Neuron (in vitro differentiated cells): ENCODE measurements at regions not wholly inside any gene's neighbourhood (a gene's known extent, or its start where the extent isn't known, plus 50 kb on each side); places are given as distances from the start of the nearest gene placed in this dataset.

ENCODE experiments used
- H2AFZ ChIP-seq: one replicate; pipeline ENCODE4 v1.6.1; 2013; ENCODE audit warnings: low read depth, mild to moderate bottlenecking, inconsistent platforms, low read length, moderate library complexity
- H3K27me3 ChIP-seq: one replicate; pipeline ENCODE4 v1.6.1; 2013; ENCODE audit warnings: low read length; ENCODE audit not compliant: insufficient read depth
- H3K36me3 ChIP-seq: one replicate; pipeline ENCODE4 v1.6.1; 2013; ENCODE audit warnings: low read length; ENCODE audit not compliant: insufficient read depth
- H3K4me1 ChIP-seq: one replicate; pipeline ENCODE4 v1.6.1; 2013; ENCODE audit warnings: low read length; ENCODE audit not compliant: insufficient read depth
- H3K4me3 ChIP-seq: 2 replicates; pipeline ENCODE4 v1.5.1; 2013; ENCODE audit warnings: mild to moderate bottlenecking, low read length, moderate library complexity
- H3K9me3 ChIP-seq: one replicate; pipeline ENCODE4 v1.6.1; 2013; ENCODE audit warnings: low read length

DNA sequence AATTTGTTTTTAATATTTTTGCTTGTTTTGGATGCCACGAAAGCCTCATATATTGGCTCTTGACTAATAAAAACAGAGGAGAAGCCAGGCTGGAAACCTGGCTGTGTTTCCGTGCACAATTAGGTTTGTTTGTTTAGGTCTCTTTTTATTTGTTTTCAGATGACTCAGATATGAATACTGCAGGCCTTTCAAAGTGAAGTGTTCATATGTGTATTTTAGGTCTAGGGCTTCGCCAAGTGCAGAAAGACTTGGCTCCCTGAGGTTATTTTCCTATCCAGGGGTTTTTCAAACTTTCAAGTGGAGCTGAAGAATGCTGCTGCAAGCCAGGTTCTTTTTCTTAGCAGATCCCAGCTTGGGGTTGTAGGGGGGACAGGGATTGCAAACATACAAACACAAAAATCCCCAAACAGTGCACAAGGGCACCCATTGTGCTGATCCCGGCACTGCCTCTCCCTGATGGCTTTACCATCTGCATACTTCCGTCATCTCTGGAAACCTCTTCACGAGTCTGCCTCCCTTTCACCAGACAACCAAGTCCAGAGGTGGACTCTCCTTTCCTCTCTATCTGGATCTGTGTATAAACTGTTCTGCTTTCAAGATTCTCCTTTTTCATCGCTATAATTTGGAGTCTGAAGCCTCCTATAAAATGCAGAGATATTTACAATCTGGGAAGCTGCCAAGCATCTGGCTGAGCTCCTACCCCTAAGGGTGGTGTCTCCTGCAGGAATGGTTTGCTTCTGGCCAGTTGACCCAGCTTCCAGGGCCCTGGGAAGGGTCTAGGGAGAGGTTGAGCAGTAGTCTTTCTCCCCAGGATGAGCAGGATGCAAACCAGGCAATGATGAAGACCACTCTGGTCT is 108.6 kb downstream of the SMIM20 start:
- no peaks in the 10 kb centered on the region for H3K36me3 ChIP-seq
- no peak overlapping the region for H3K4me3 ChIP-seq
- no peak overlapping the region for H2AFZ ChIP-seq

DNA sequence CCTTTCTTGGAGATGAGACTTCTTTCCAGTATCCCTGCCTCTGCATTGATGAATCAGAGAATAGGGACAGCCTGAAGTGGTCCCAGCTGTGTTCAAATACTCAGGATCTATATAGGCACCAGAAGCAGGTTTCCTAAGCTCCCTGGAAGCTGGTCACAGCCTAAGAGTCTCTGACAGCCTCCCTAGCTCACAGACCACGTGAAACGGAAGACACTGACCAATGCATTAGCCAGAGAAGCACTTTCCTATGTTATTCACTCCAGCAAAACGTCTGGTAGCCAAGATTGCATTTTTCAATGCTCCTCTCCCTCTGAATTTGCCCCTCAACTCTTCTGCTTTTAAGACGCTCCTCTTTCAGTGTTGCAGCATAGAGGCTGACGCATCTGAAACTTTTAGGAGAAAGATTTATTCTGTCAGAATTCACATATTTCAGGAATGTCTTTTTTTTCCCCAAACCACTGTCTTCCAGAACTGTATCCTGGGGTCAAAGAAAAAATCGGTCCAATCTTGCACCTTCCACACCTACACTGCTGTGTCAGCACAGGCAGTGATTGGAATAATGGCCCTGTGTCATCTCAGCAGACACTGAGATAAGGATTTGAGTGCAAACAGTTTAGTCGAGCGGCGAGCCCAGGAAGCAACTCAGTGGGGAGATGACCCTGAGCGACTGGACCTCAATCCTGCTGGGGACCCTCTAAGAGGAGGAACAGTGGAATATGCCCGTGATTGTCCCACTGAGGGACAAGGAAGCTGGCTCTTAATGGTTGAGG is 109.4 kb downstream of the SMIM20 start:
- no peak overlapping the region for H3K4me3 ChIP-seq

More for the DNA sequence above, 108.6 kb downstream of the SMIM20 start:
- Histone ChIP-seq H3K27me3 (no peaks in the 10 kb centered on the region), H3K9me3 (no peaks in the 10 kb centered on the region), H3K4me1 (no peaks in the 10 kb centered on the region)

GRCh38 chr4:26024079-26024478 is 110.1 kb downstream of the SMIM20 start:
- Histone ChIP-seq H3K9me3 (no peaks in the 10 kb centered on the region), H3K4me1 (no peaks in the 10 kb centered on the region), H3K27me3 (no peaks in the 10 kb centered on the region), H3K4me3 (no peak overlapping the region), H2AFZ (no peak overlapping the region), H3K36me3 (no peaks in the 10 kb centered on the region)

More for the DNA sequence above, 109.4 kb downstream of the SMIM20 start:
- Histone ChIP-seq H3K4me1 (no peaks in the 10 kb centered on the region), H3K36me3 (no peaks in the 10 kb centered on the region), H3K27me3 (no peaks in the 10 kb centered on the region), H3K9me3 (no peaks in the 10 kb centered on the region), H2AFZ (no peak overlapping the region)

DNA sequence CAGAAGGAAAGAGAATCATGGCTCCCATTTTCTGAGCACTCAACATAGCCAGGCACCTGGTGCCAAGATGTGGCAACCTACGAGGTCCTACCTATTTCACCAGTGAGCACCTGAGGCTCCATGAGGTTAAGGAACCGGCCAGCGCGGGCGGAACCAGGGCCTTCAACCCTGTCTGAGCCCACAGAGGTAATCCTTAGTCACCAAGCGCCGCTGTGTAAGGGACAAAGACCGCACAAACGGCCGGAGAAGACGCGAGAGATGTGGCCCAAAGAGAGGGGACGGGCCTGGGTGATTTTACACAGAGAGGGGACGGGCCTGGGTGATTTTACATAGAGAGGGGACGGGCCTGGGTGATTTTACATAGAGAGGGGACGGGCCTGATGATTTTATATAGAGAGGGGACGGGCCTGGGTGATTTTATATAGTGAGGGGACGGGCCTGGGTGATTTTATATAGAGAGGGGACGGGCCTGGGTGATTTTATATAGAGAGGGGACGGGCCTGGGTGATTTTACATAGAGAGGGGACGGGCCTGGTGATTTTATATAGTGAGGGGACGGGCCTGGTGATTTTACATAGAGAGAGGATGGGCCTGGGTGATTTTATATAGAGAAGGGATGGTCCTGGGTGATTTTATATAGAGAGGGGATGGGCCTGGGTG is 114.2 kb downstream of the SMIM20 start:
- H3K27me3 ChIP-seq: no peaks in the 10 kb centered on the region
- no peaks in the 10 kb centered on the region for H3K36me3 ChIP-seq
- H3K4me1 ChIP-seq: peaks cover 8% of the 10 kb centered on the region
- H3K9me3 ChIP-seq: no peaks in the 10 kb centered on the region
- H2AFZ ChIP-seq: no peak overlapping the region
- no peak overlapping the region for H3K4me3 ChIP-seq

DNA sequence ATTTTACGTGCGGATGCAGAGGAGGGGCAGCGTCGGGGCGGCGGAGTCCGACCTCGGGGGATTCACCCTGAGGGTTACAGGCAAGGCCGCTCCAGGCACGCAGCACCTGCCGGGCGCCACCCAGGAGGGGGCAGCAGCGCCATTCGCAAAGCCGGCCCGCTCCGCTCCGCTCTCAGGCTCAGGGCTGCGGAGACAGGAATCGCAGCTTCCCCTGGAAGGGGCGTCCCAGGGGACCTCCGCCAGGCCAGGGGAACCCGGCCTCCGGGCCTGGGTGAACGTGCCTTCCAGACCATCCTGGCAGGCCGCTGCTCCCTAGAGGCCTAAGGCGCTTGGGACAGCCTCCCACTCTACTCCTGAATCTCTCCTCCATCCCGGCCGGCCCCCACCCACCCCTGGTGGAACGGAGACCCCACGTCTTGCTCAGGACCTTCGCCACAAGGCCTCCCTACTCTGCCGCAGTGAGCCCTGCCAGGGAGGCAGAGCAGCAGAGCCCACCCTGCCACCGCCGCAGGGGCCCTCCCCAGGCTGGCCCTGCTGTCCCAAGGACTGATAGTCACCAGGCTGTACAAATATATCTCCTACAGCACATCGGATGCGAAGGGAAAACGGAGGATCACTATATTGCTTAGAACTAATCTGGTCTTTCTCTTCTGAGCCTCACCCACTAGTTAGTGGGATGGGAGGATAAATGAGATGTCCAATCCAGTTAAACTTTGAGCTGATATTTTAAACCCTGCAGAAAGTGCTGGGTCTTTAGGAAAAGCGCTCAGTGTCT is 115.0 kb downstream of the SMIM20 start:
- peaks cover 8% of the 10 kb centered on the region for H3K4me1 ChIP-seq
- H3K9me3 ChIP-seq: no peaks in the 10 kb centered on the region
- no peaks in the 10 kb centered on the region for H3K27me3 ChIP-seq
- no peaks in the 10 kb centered on the region for H3K36me3 ChIP-seq
- H3K4me3 ChIP-seq: no peak overlapping the region
- no peak overlapping the region for H2AFZ ChIP-seq

GRCh38 chr4:26029568-26030131 is 115.6 kb downstream of the SMIM20 start:
- H3K9me3 ChIP-seq: no peaks in the 10 kb centered on the region
- H2AFZ ChIP-seq: no peak overlapping the region
- no peak overlapping the region for H3K4me3 ChIP-seq
- H3K27me3 ChIP-seq: no peaks in the 10 kb centered on the region
- peaks cover 8% of the 10 kb centered on the region for H3K4me1 ChIP-seq
- no peaks in the 10 kb centered on the region for H3K36me3 ChIP-seq

DNA sequence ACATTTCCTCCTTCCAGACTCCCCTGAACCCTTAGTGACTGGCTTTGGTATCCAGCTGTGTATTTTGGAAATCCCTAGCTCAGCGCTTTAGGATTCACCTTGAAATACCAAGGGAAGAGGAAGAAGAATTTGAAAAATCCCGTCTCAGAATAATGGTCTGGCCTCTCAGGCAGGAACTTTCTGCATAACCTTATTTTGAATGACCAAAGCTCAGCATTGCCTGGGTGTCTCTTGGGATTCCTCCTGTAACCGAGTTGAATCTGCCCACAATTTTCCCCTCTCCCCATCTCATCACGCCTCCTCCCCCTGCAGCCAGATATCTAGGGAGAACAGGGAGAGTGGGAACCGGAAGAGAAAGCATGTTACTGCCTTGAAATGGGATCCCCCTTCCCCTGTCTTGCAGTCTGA is 116.2 kb downstream of the SMIM20 start:
- Histone ChIP-seq H3K4me1 (peaks cover 8% of the 10 kb centered on the region), H3K27me3 (peaks cover 2% of the 10 kb centered on the region), H3K36me3 (no peaks in the 10 kb centered on the region), H3K9me3 (no peaks in the 10 kb centered on the region), H2AFZ (no peak overlapping the region), H3K4me3 (no peak overlapping the region)

DNA sequence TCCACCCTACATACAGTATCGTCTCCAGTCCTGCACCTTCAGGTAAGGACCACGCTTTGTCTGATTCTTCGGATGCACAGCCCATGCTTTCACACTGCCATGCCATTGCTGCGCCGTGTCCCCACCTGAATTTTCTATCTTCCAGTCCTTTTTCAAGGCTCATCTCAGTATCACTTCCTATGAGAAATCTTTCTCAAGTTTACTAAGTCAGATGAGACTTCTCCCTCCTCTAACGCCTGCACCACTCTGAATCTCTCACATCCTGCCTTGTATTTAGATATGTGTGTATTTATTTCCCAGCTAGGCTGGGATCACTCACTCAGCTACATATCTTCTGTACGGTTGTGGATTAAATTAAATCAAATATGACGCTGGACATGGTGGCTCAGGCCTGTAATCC is 116.8 kb downstream of the SMIM20 start:
- H2AFZ ChIP-seq: no peak overlapping the region
- H3K36me3 ChIP-seq: no peaks in the 10 kb centered on the region
- H3K9me3 ChIP-seq: no peaks in the 10 kb centered on the region
- peaks cover 8% of the 10 kb centered on the region for H3K4me1 ChIP-seq
- H3K27me3 ChIP-seq: peaks cover 2% of the 10 kb centered on the region
- no peak overlapping the region for H3K4me3 ChIP-seq

DNA sequence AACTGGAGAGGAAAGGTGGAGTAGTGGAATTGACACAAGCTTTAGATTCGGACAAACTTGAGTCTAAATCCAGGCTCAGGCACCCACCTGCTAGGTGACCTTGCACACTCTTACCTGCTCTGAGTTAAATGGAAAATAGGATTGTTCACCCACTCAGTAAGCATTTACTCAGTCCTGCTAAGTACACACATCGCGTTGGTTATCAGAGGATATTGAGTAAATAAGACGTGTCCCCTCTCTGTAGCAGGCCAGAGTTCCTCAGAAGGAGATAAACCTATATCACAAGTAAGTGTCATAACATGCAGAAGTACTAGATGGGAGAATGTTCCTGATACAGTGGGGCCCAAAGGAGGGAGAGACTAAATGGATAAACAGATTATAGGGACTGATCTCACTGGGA is 117.7 kb downstream of the SMIM20 start:
- H3K27me3 ChIP-seq: peaks cover 2% of the 10 kb centered on the region

GRCh38 chr4:26032142-26032541 is 118.1 kb downstream of the SMIM20 start:
- Histone ChIP-seq H2AFZ (no peak overlapping the region), H3K4me1 (peaks cover 8% of the 10 kb centered on the region), H3K9me3 (no peaks in the 10 kb centered on the region), H3K36me3 (no peaks in the 10 kb centered on the region), H3K4me3 (no peak overlapping the region), H3K27me3 (peaks cover 2% of the 10 kb centered on the region)

More for the DNA sequence above, 117.7 kb downstream of the SMIM20 start:
- no peak overlapping the region for H3K4me3 ChIP-seq
- peaks cover 8% of the 10 kb centered on the region for H3K4me1 ChIP-seq
- no peaks in the 10 kb centered on the region for H3K9me3 ChIP-seq
- H3K36me3 ChIP-seq: no peaks in the 10 kb centered on the region
- no peak overlapping the region for H2AFZ ChIP-seq

DNA sequence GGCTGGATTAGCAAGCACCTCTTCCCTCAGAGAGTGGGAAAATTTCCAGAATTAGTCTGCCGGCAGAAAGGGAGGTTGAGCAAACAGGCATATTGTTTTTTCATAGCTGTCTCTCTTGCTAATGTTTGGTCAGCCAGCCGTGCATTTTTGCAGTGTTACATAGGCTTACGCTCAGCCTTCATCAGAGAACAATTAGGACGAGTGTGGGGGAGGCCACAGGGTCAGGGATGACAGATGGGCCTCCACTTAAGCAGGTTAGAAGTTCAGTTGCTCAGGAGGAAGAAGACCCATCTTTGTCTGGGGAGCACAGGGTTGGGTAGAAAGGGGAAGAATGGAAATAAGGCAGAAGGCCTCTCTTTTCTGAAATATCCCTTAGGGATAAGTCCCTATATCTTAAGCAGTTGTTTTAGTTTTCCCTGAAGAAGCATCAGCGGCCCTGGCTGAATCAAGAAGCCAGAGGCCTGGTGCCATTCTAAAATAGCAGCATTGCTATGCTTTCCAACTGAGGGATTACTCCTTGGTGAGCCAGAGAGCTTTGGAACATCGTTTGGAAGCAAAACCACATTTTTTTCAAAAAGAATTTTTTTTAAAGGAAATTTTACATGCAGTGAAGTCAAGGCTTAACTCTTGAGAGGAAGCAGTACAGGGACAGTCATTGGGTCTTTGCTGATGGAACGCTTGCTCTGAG is 118.8 kb downstream of the SMIM20 start:
- H3K36me3 ChIP-seq: no peaks in the 10 kb centered on the region
- no peaks in the 10 kb centered on the region for H3K9me3 ChIP-seq
- H3K4me1 ChIP-seq: peaks cover 8% of the 10 kb centered on the region
- no peak overlapping the region for H2AFZ ChIP-seq
- H3K27me3 ChIP-seq: peaks cover 2% of the 10 kb centered on the region
- H3K4me3 ChIP-seq: no peak overlapping the region

GRCh38 chr4:26033389-26033788 is 119.4 kb downstream of the SMIM20 start:
- peaks cover 2% of the 10 kb centered on the region for H3K27me3 ChIP-seq
- no peaks in the 10 kb centered on the region for H3K36me3 ChIP-seq
- no peaks in the 10 kb centered on the region for H3K9me3 ChIP-seq
- H3K4me1 ChIP-seq: peaks cover 8% of the 10 kb centered on the region
- no peak overlapping the region for H2AFZ ChIP-seq
- H3K4me3 ChIP-seq: no peak overlapping the region
